HG03439 (cell line): ENCODE measurements at regions not wholly inside any gene's neighbourhood (a gene's known extent, or its start where the extent isn't known, plus 50 kb on each side); places are given as distances from the start of the nearest gene placed in this dataset.
"Not testable (repeated sequence)": the region's sequence is repeated elsewhere in the genome, so short reads cannot be mapped to it uniquely, and the experiment has no call there.

ENCODE experiments used
- ATAC-seq: cut with Tn5 transposase; IDR thresholded peaks from one replicate; pipeline ENCODE4 v1.9.1; 2021; ENCODE audit warnings: mild to moderate bottlenecking, moderate library complexity; ENCODE audit not compliant: unreplicated experiment

DNA sequence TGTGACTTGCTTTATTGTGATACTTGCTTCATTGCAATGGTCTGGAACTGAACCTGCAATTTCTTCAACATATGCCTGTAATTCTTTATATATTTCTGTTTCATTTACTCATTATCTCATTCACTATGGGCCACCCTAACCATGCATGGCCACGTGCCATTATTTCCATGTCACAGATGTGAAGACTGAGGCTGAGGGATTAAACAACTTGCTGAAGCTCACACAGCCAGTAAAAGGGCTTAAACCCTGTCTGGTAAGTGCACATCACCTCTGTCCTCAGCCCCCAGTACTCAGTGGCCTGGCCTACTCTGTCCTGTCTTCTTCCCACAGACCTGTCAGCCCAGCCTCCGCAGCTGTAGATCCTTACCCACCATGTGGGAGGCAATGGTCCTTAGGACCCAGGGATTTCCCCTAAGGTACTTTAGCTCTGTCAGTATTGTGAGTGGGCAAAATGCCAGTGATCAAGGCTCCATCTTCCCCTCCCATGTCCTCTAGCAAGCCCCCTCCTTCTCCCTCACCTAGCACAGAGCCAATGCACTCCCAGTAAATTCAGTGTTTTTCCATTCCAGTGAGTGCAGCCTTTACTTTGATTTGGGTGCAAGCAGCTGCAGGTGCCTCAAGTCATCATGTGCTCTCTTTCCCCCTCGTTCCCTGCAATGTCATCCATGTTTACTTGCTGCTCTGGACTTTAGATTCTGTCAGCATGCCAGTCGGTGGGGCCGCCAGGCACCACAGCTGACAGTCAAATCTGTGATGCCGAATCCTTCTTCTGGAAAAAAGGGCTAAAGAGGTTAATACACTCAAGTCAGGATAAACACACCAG is 228.2 kb upstream of the PROX1 start:
- ATAC-seq, result no peak

DNA sequence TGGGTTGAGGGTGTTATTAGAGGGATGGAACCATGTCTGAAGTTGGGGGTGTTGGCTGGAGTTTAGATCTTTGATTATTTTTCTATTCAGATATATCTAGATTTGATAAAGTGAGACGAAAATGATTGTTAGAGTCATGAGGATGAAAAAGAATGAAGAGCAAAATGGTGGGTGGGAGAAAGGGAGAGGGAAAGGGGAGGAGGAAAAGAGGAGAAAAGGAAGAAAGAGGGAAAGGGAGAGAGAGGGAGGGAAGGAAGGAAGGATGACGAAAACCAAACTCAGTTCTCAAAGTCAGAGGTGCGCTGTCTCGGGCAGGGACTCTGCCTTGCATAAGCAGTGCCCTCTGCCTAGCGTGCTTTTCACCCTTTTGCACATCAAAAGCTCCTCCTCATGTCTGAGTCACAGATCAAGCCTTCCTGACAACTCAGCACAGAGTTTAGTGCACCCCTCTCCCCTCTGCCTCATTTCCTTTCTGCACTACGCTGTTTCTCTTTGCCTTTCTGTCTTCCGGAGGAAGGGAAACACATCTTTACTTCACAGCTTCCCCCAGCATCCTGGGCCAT is 225.8 kb upstream of the PROX1 start:
- ATAC-seq, result no peak

DNA sequence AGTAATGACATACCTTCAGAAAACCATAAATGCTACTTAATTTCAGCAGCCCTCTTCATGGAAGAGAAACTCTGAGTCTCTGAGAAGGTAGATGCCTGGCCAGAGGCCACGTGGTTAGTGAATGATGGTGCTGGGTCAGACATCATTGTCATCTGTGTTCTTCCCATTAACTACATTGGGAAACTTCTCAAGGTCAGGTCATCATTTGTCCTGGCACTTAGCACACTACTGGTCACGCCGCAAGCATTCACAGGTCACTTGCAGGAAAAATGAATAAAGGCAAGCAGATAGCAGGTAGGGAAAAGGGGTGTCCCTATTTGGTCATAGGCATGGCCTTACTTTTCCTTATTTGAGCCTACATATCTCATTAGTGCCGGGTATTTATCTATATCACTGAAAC is 220.1 kb upstream of the PROX1 start:
- no peak for ATAC-seq

DNA sequence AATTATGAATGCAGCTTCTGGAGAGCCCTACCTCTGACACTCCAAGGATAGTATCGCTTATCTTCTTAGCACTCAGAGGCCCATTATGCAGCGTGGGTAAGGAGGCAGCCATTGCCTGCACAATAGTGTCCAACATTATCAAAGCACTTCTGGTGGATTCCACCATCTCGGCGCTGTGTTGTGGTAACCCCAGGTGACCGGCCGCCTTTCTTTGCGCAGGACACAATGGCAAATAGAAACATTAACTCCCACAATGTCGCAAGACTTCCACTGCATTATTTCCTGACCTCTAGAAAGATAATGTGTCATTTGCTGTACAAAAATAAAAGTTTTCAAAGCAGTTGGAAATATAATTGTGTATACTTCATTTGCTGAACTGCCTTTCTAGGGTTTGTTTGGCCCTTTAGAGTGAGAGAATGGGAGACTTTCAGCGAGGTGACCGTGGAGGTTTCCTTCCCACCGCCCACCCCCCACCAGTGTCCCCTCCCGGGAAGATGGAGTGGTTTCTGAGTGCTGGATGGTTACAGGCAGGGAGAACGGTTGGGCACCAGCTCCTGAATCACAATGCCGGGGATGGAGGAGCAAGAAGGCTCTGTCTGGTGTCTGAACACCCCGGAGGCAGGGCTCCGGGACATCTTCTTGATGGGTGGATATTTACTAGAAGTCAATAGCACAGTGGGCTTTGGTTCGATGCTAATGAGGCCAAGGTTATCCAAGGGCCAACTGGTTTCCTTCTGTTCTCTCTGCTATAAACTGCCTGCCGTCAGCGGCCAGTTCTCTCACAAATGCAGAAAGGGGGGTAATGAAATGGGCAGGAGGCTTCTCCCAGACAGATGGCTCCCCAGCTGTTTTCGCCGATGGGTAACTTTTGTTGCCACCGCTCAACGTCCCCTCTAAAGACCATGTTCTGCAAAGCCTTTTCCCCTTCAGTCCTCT is 215.4 kb upstream of the PROX1 start:
- no peak for ATAC-seq

DNA sequence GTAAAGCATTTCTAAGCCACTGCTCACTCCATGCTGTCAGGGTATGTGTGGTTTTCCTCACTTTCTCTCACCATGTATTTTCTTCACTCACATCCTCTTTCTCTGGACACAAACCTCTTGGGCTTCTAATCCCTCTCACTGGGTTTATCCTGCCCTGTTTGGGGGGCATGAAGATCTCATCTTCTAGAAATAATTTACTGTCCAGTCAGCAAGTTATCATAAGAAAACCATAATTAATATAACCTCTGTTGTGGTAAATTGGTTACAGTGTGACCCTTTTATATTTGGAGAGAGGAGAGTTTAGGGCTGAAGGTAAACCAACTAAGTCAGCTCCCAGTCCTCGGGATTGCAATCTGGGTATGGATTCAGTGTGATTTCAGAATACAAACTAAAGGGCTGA is 213.8 kb upstream of the PROX1 start:
- no peak for ATAC-seq

DNA sequence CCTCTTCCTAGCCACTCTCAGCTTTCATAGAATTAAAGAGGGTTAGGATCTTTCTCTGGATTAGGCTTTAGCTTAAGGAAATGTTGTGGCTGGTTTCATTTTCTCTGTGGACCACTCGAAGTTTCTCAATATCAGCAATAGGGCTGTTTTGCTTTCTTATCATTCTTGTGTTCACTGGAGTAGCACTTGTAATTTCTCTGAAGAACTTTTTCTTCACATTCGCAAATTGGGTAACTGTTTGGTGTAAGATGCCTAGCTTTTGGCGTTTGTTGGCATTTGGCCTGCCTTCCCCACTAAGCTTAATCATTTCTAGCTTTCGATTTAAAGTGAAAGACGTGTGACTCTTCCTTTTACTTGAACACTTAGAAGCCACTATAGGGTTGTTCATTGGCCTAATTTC is 210.8 kb upstream of the PROX1 start:
- ATAC-seq, result no peak

DNA sequence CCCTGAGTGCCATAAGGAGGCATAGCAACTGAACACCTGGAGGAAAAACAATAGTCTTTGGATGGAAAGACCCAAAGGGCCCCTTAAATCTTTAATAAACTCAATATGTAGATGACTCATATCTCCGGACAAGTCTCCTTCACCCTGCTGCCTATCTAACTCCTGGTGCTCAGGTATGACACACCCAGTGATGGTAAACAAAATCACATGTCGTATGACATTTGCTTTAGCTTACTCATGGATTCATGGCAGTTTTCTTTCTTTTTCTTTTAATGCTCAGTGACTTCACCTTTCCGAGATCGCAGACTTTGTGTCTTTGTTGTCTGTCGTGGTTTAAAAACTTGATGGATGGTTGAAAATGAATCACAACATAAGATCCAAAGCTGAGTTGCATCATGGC is 208.5 kb upstream of the PROX1 start:
- ATAC-seq, result no peak

DNA sequence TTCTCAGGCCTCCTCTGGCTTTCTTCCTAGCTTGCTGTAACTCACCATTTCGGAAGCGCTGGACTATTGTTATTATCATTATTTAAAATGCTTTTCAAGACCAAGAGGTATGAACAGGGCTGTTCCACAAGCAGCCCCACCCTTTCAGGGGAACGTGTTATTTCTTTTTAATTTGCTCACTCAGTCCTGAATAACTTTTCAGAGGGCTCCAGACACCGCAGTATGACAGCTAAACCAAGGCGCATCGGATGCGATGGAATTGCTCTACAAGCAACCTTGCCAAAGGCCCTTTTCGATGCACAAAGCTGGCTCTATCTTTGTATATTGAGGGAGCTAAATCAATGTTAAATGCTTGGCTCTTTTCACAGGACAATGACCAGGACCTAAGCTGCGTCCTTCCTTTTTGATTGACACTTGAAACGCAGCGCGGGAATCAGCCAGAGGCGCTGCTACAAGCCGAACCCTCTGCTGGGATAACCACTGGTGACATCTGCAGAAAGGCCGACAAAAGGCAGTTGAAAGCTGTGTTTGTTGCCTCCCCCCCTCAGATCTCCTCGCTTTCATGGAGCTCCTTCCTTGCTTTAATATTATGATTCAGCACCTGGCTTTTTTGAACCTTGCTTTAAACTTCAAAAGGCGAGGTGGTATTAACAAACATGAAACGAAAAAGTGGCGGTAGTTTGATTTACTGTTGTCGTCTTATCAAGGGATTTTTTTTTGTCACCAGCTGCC is 204.7 kb upstream of the PROX1 start:
- ATAC-seq, result no peak

DNA sequence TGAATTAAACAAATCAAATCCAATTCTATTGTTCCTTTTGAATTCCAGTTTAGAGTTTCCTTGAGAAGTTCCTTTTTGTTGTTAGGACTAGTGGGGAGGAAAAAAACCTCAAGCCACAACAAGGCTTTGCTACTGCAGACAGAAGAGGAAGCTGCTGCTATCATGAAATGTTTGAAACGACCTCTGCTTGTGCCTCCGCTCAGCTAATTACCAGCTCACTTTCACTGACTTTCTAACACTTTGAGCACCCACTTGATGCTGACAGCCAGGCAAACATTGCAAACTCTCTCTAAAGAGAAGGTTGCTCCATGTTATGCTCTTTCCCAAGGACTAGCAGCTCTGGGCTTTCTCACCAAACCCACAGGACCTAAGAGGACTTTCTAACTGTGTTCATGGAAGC is 203.9 kb upstream of the PROX1 start:
- no peak for ATAC-seq

DNA sequence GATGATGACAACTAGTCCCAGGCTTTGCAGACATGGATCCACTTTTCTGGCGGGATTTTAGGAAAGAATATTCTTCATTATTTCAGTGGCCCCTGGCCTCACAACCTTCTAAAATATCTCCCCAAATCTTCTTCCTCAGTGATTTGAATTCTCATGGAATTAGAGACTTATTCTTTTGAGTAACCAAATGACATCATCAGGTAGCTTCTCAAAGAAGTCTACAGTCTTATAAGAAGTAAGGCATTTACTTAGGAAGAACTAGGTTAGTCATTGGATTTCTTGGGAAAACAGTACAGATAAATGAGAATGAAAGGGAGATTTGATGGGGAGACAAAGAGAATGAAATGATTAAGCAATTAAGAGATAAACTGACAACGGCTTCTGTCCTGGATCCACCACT is 201.1 kb upstream of the PROX1 start:
- ATAC-seq, result no peak

DNA sequence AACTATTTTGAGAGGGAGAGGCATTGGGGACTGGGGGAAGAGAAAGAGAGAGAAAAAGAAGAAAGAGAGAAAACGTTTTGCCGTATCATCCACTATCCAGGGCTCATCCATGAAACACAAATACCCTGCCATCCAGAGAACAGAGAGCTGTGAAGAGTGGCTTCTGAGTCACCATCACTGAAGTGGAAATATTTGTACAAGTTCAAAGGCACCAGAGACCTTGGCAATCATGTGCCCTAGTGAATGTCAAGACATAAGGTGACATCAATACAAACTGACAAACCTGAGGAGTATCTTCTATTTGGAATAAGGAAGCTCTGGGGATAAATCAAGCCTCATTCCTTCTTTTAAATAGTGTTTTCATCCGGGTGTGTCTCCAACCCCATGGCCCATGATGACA is 197.2 kb upstream of the PROX1 start:
- ATAC-seq, result no peak

DNA sequence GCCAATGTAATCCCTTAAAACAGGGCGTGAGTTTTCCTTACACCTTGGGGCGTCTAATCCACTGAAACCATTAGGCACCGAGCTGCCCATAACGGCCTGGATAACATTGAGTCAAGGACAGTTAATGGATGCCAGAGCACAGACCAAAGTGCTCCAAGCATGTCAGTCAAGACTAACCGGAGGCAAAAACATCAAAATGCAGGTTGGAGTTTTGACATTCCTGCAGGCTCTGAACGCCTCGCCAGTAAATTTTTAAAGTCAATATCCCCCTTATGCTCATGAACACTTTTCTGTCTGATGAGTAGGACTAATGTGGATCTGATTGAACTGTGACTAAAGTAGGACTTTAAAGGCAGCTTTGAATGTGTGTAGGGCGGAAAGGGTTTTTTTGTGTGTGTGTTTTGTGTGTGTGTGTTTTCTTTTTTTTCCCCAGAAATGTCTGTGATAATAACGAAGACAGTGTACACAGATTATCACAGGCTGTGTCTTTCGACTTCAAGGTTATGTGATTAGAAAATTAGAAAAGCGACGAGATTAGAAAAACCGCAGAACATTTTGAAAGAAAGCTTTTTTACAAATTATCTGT is 194.2 kb upstream of the PROX1 start:
- no peak for ATAC-seq

DNA sequence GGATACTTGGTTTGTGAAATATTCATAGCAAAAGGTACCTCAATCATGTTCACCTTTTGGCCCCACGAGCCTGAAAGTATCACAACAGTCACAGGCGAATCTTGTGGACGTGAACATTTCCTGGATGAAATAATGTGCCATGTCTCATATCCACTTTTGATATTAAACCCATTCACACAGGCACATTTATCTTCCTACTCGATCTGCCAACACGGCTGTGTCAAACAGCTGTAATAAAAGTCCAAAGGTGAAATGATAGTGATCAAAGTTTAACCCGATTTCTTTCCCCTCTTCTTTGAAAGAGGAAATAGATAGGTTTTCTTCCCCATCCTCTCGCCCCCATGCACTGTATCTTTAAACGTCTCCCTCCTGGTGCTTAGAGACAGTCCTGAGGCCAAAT is 191.2 kb upstream of the PROX1 start:
- ATAC-seq, result no peak

DNA sequence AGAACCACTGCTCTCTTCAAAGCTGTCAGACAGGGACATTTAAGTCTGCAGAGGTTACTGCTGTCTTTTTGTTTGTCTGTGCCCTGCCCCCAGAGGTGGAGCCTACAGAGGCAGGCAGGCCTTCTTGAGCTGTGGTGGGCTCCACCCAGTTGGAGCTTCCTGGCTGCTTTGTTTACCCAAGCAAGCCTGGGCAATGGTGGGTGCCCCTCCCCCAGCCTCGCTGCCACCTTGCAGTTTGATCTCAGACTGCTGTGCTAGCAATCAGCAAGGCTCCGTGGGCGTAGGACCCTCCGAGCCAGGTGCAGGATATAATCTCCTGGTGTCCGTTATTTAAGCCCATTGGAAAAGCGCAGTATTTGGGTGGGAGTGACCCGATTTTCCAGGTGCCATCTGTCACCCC is 179.5 kb upstream of the PROX1 start:
- ATAC-seq, result not testable (repeated sequence)

DNA sequence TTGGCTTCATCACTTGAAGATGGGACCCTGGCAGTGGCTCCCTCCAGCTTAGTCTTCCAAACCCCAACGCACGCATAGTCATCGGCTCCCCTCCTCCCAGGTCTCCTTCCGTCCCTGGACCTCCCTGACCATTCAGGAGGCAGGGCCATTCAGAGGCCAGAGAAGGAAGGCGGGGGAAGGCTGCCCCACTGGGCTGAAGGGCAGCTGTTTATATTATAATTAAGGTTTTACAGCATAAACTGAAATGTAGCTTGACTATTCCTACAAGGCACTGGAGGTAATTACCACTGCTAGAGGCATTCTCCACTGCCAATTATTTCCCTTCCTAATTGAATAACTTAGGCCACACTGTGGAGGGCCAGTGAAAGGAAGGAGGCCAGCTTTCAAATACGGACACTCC is 170.6 kb upstream of the PROX1 start:
- no peak for ATAC-seq

DNA sequence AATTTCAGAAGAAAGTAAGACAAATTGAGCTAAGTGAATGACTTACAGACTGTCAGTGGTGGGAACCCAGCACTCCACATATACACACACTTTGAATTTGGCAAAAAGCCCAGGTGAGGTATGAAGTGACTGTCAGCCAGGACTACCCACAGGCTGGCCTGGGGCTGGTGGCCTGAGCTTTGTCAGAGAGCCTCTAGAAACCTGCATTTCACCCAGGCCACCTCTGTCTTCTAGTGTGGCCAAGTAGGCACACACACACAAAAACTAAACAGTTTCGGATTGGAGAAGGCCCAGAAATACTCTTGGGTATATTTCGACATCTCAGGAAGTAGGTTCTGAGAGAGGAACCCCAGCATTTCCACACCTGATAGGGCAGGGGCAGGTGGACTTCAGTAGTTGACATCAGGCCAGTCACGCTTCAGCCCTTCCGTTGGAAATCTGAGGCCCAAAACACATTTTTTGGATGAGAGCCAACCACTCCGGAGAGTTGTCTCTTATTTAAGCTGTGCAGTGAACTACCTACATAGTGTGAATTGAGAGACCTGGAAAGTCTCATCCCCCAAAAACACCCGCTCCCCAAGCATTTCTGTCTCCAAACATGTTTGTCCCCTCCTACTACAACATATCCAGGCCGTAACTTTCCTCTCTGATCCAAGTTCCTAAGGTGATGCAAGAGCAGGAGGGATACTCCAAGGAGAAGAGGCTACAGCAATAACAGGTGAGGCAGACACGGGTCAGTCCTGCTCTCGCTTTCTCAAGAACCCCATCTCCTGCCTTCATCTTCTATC is 167.2 kb upstream of the PROX1 start:
- ATAC-seq, result no peak

DNA sequence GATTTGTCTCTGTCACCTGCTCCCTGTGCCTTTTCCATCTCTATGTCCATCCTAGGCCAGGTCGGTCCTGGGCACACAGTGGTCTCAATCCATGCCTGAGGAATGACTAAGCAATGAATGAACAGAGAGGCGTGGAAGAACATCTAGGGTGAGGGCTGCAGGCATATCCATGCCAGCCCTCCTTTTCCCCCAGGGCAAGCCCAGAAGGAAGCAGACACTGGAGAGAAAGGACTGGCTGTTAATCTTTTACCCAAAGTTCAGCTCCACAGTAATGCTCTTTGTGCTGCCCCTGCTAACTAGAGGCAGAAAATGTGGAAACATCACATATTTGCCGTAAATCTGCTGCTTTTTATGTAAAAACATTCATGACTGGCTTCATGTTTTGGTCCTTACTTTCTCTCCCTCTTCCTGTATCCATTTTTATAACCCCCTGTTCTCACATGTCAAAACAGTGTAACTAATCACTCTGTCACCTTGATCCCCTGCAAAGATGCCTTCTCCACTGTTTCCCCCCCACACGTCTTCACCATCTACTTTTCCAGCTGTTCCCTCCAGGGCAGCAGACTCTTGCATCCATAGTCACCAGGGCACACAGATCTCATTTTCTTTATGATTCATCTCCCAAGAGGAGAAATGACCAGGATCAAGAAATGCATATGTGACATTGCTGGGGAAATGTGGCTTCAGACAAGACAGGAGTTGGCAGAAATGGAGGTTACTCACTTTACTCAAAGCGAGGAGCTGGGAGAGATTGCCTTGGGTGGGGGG is 166.4 kb upstream of the PROX1 start:
- no peak for ATAC-seq

DNA sequence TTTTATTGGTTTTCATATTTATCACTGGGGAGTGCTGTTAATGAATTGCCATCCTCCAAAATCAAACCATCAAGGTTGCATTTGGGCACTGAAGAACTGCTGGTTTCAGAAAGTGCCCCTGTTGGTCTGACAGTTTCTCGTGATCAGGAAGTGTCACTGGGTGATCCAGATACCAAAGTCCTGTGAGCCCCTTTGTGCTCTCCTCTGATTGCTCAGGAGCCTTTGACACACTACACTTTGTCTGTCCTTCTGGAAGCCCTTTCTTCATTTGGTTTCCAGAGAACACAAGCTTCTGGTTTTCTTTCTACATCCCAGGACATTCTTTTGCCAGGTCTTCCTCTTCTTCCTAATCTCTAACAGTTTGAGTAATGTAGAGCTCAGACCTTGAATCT is 165.8 kb upstream of the PROX1 start:
- ATAC-seq, result no peak

DNA sequence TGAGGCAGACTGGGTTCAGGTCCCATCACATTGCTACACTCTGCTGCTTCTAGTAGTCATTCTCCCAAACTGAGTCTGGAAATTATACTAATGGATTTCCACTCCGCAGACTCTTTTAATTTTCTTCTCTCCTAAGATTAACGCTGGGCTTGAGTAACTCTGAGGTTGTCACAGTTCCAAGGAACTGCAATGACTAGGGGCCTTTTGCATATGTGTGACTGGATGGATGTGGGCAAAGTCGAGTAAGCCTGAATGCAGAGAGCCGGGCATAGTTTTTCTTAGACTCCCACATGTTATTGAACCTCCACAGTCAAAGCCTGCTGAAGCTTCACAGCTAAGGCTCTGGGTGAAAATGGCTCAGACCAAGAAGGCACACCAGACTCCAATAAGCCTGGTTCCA is 160.9 kb upstream of the PROX1 start:
- no peak for ATAC-seq
